HepG2 (cell line): ENCODE measurements at regions not wholly inside any gene's neighbourhood (a gene's known extent, or its start where the extent isn't known, plus 50 kb on each side); places are given as distances from the start of the nearest gene placed in this dataset.

Experiments used
- FOXO1 ChIP-seq: sonication (generic); formaldehyde crosslinking; IDR thresholded peaks from 2 replicates; pipeline ENCODE4 v1.4.0; 2020; ENCODE audit warnings: missing genetic modification reagents
- TF ChIP-seq, protein P1 (sequence below): sonication (generic); formaldehyde crosslinking; IDR thresholded peaks from 2 replicates; pipeline ENCODE4 v1.5.0; 2020; ENCODE audit warnings: mild to moderate bottlenecking, missing genetic modification reagents, moderate library complexity

DNA sequence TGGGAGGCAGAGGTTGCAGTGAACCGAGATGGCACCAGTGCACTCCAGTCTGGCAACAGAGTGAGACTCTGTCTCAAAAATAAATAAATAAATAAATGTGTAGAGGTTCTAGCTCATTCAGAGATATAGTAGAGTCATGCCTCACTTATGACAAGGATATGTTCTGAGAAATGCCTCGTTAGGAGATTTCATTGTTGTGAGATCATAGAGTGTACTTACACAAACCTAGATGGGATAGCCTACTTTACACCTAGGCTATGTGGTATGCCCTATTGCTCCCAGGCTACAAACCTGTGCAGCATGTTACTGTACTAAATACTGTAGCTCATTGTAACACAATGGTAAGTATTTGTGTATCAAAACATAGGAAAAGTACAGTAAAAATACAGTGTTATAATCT lies 155.3 kb upstream of the JUN start:
- TF ChIP-seq FOXO1, result no peak
- TF ChIP-seq, protein P1, sequence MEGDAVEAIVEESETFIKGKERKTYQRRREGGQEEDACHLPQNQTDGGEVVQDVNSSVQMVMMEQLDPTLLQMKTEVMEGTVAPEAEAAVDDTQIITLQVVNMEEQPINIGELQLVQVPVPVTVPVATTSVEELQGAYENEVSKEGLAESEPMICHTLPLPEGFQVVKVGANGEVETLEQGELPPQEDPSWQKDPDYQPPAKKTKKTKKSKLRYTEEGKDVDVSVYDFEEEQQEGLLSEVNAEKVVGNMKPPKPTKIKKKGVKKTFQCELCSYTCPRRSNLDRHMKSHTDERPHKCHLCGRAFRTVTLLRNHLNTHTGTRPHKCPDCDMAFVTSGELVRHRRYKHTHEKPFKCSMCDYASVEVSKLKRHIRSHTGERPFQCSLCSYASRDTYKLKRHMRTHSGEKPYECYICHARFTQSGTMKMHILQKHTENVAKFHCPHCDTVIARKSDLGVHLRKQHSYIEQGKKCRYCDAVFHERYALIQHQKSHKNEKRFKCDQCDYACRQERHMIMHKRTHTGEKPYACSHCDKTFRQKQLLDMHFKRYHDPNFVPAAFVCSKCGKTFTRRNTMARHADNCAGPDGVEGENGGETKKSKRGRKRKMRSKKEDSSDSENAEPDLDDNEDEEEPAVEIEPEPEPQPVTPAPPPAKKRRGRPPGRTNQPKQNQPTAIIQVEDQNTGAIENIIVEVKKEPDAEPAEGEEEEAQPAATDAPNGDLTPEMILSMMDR (CRISPR knock-in tag), result no peak
